K562 (cell line): ENCODE measurements at regions not wholly inside any gene's neighbourhood (a gene's known extent, or its start where the extent isn't known, plus 50 kb on each side); places are given as distances from the start of the nearest gene placed in this dataset.

Experiments
- CTBP1 ChIP-seq: fragments of 450-650 bp; IDR thresholded peaks from 2 replicates; pipeline ENCODE4 v1.6.1; 2016; ENCODE audit warnings: borderline replicate concordance
- CXXC5 ChIP-seq: fragments of 250-450 bp; sonication (Bioruptor Pico); IDR thresholded peaks from 2 replicates; pipeline ENCODE4 v1.8.0; 2022; ENCODE audit warnings: inconsistent platforms, mild to moderate bottlenecking, moderate library complexity
- GTF3C2 ChIP-seq: IDR thresholded peaks from 3 replicates; pipeline ENCODE4 v1.6.1; 2011; ENCODE audit warnings: borderline replicate concordance, mild to moderate bottlenecking, moderate library complexity; ENCODE audit not compliant: insufficient read length; ENCODE audit errors: extremely low read depth
- MAX ChIP-seq: sonication (generic); formaldehyde crosslinking; IDR thresholded peaks from 2 replicates; pipeline ENCODE4 v1.9.0; 2022; ENCODE audit warnings: mild to moderate bottlenecking, missing genetic modification reagents
- MGA ChIP-seq: fragments of 450-650 bp; IDR thresholded peaks from 2 replicates; pipeline ENCODE4 v1.6.1; 2016; ENCODE audit warnings: mild to moderate bottlenecking, moderate library complexity
- RBFOX2 ChIP-seq: fragments of 200-400 bp; formaldehyde crosslinking; IDR thresholded peaks from 2 replicates; pipeline ENCODE4 v1.6.1; 2017; ENCODE audit warnings: low read depth, mild to moderate bottlenecking, low read length, moderate library complexity
- SIN3B ChIP-seq: fragments of 450-650 bp; IDR thresholded peaks from 2 replicates; pipeline ENCODE4 v1.6.1; 2017; ENCODE audit warnings: low read depth, mild to moderate bottlenecking, moderate library complexity
- SMAD2 ChIP-seq: fragments of 150-350 bp; IDR thresholded peaks from 2 replicates; pipeline ENCODE4 v1.6.1; 2014; ENCODE audit warnings: low read depth, mild to moderate bottlenecking, low read length
- SMARCA4 ChIP-seq: fragments of 450-650 bp; IDR thresholded peaks from 2 replicates; pipeline ENCODE4 v1.6.1; 2016
- ZBTB7A ChIP-seq: IDR thresholded peaks from 2 replicates; pipeline ENCODE4 v1.6.1; 2011; ENCODE audit warnings: low read depth, mild to moderate bottlenecking, low read length, moderate library complexity, borderline replicate concordance; ENCODE audit not compliant: control insufficient read depth

GRCh38 chr5:1594357-1595106 lies 70.8 kb upstream of the LPCAT1 start (continued):
- peak; percentile 67 for TF ChIP-seq RBFOX2
- TF ChIP-seq CTBP1 = peak; percentile 70; the same call in 1 of the 2 replicates
- TF ChIP-seq GTF3C2 = peak; percentile 57
- 0 out of 2 replicates have a peak, but pooled peaks have one; percentile 18 for TF ChIP-seq CXXC5 (CRISPR knock-in tag)
- 0 out of 2 replicates have a peak, but pooled peaks have one; percentile 25 for TF ChIP-seq SMARCA4
- 0 out of 2 replicates have a peak, but pooled peaks have one; percentile 5 for TF ChIP-seq SIN3B
- peak; percentile 65; the same call in 1 of the 2 replicates for TF ChIP-seq MGA
- peak; percentile 75; the same call in 1 of the 2 replicates for TF ChIP-seq ZBTB7A
- peak; percentile 53 for TF ChIP-seq MAX (CRISPR knock-in tag)
- no peak for TF ChIP-seq SMAD2
